ENCODE measurements at regions not wholly inside any gene's neighbourhood (a gene's known extent, or its start where the extent isn't known, plus 50 kb on each side); places are given as distances from the start of the nearest gene placed in this dataset.
"Not testable (repeated sequence)": the region's sequence is repeated elsewhere in the genome, so short reads cannot be mapped to it uniquely, and the experiment has no call there.

GRCh38 chr5:53219610-53220009 lies 110.1 kb upstream of the MOCS2 start:
- no peak for DNase-seq

- no peak for DNase-seq
Observed at GRCh38 chr5:53233645-53234405, 124.3 kb upstream of the MOCS2 start.

DNA sequence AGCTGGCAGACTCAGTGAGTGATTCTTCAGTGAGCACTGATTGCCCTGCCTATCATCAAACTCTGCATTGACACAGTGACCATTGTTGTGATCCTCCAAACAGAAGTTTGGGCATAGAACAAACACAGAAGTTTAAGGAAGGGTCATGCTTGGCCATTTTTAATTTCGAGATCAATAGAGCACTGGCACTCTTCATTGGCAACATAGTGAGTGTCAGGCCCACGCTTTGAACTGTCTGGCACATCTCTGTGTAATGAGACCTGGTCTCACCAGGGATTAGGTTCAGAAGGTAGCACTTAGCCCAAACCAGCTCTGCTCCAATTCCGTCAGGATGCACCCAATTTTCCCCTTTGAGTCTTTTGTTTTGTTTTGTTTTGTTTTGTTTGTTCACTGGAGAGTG lies 127.1 kb upstream of the MOCS2 start:
- DNase-seq = no peak

DNA sequence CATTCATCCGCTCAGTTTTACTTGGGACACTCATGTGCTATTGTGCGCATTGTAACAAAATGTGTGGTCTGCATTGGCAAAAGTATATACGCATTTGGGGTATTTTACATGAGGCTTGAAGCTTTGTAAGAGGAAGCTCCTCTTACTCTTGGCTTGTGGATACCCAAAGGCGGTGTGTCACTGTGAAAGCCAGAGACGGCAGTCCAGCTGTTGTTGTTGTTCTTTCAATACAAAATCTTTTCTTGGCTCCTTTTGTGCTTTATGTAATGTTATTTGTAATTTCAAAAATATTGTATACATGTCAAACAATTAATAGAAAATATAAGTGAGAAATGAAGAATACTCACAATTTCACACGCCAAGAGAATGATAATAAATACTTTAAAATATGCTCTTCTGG lies 128.3 kb upstream of the MOCS2 start:
- DNase-seq = peak; percentile 15

- DNase-seq = no peak
Observed at GRCh38 chr5:53239301-53239990, 129.9 kb upstream of the MOCS2 start.

- no peak for DNase-seq
Observed at GRCh38 chr5:53240661-53241060, 131.1 kb upstream of the MOCS2 start.

GRCh38 chr5:53241572-53241971 lies 132.0 kb upstream of the MOCS2 start:
- DNase-seq = no peak

- DNase-seq = no peak
Observed at GRCh38 chr5:53243403-53243802, 133.8 kb upstream of the MOCS2 start.

DNA sequence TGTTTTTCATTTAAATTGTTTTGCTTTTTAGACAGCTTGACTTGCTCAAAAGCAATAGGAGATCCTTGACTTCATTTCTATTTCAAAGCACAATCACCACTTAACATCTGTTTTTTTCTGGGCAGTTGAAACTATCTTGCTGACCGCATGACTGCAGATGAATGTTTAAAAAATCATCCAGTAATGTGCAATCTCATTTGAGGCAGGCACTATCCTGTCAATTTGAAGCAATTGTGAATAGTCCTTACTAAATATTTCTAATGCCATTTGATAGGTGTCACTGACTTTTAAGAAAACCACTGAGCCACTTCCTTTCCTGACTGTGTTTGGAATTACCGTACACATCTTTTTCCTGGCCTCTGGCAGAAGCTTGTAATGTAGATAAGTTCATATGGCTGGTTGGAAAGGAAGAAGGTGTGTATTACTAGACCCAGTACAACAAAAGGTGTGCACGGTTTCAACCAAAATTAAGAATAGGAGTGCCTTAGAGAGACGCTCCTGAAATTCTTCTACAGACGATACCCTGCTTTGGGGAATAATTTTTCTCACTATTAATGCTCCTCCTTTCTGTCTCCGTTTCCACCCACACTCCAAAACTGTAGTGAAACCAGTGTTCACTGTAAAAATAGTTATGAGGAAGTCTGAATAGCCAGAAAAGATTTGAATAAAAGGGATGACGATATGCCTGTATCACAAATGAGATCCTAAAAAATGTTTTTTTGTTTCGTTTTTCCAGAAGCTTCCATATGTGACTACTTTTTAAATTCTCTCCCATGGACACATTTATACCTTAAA lies 136.7 kb upstream of the MOCS2 start:
- no peak for DNase-seq

GRCh38 chr5:53249529-53250200 lies 140.1 kb upstream of the MOCS2 start:
- no peak for DNase-seq

DNA sequence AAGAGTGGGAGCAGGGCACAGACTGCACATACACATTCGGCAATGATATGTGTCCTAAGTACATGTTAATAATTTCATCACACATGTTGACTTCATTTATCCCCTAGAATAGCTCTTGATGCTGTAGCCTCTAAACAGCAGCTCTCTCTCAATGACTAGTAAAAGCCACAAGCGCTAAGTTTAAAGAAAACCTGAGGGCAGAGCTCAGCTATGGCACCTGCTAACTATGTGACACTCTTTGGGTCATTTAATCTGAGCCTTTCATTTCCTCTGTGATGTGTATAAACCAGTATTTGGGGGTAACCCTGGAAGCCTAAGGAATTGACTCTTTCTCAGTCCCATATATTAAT lies 140.6 kb upstream of the MOCS2 start:
- DNase-seq = no peak

DNA sequence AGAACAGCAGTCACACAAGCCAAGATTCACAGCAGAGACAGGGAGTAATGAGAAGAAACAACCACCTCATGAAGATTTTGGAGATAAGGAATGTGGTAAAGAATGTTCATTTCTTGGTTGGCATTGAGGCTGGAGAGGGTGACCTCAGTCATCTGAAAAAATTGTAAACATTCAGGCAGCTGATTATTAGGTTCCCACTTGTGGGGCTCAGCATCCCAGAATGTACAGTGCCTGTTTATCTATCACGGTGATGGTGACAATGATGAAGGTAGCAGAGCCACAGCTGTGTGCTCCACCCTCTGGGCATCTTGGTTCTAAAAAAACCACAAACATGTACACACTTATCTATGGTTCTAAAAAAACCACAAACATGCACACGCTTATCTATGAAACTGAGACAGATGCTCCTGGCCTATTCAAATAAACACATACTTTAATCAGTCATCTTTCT lies 143.9 kb upstream of the MOCS2 start:
- no peak for DNase-seq

GRCh38 chr5:53256746-53257145 lies 147.2 kb upstream of the MOCS2 start:
- DNase-seq = no peak

GRCh38 chr5:53257806-53258373 lies 148.3 kb upstream of the MOCS2 start:
- no peak for DNase-seq

DNA sequence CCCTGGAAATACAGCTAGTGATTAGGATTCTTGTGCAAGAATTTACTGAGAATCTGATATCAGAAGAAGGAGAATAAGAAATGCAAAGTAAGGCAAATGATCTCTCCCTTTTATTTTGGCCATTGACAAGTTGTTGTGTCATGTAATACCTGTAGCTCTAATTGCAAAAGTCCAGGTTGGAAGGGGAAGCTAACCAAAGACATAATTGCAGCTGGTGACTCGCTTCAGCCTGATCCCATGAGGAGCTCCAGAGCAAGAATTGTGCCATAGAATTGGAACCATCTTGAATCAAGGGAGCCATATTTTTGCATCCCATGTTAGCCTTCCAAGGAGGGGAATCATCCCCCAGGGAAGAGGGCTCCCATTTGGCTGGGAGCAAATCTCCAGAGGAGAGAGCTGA lies 149.6 kb upstream of the MOCS2 start:
- no peak for DNase-seq

- DNase-seq = no peak
Observed at GRCh38 chr5:53260446-53260845, 150.9 kb upstream of the MOCS2 start.

- DNase-seq = no peak
Observed at GRCh38 chr5:53261245-53261644, 151.7 kb upstream of the MOCS2 start.

GRCh38 chr5:53262348-53262970 lies 152.9 kb upstream of the MOCS2 start:
- no peak for DNase-seq

- DNase-seq = no peak
Observed at GRCh38 chr5:53263151-53263550, 153.6 kb upstream of the MOCS2 start.

GRCh38 chr5:53265043-53265442 lies 155.5 kb upstream of the MOCS2 start:
- DNase-seq = no peak

- not testable (repeated sequence) for DNase-seq
Observed at GRCh38 chr5:53268241-53268640, 158.7 kb upstream of the MOCS2 start.

DNA sequence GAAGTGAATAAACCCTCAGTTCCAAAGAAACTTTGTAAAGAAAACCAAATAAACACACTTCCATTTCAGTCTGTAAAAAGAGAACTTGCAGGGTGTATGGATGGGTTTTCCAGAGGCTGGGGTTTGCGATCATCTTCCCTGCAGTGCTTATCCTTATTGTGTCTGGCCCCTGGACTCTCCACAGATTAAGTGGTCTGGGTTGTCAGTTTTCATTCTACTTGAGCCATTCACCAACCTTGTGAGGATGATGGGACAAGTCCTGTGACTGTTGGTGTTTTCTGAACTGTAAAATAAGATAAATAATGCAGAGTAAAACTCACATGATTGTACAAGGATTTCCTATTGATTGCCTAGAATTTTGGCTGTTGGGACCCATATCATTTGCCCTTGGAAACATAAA lies 166.1 kb upstream of the MOCS2 start:
- DNase-seq = no peak
